DMS153 (cell line): ENCODE measurements at regions not wholly inside any gene's neighbourhood (a gene's known extent, or its start where the extent isn't known, plus 50 kb on each side); places are given as distances from the start of the nearest gene placed in this dataset.

Source experiments
- DNase-seq: peaks from one replicate; lab custom pipeline; 2025; lab: John Stamatoyannopoulos, UW

GRCh38 chr18:61618816-61619215, 274.0 kb downstream of the RNF152 start:
- DNase-seq = no peak

GRCh38 chr18:61616111-61616610, 276.6 kb downstream of the RNF152 start:
- DNase-seq = no peak

- DNase-seq = no peak
Observed at GRCh38 chr18:61612517-61612916, 279.3 kb downstream of the CDH20 start.

GRCh38 chr18:61609131-61609530, 275.9 kb downstream of the CDH20 start:
- DNase-seq = no peak

- DNase-seq = no peak
Observed at GRCh38 chr18:61608316-61608715, 275.1 kb downstream of the CDH20 start.

GRCh38 chr18:61607867-61608266, 274.6 kb downstream of the CDH20 start:
- DNase-seq = no peak

GRCh38 chr18:61606759-61607158, 273.5 kb downstream of the CDH20 start:
- DNase-seq = no peak

- no peak for DNase-seq
Observed at GRCh38 chr18:61606068-61606660, 272.9 kb downstream of the CDH20 start.

GRCh38 chr18:61605376-61606067, 272.3 kb downstream of the CDH20 start:
- no peak for DNase-seq
